ENCODE measurements at regions not wholly inside any gene's neighbourhood (a gene's known extent, or its start where the extent isn't known, plus 50 kb on each side); places are given as distances from the start of the nearest gene placed in this dataset.

DNA sequence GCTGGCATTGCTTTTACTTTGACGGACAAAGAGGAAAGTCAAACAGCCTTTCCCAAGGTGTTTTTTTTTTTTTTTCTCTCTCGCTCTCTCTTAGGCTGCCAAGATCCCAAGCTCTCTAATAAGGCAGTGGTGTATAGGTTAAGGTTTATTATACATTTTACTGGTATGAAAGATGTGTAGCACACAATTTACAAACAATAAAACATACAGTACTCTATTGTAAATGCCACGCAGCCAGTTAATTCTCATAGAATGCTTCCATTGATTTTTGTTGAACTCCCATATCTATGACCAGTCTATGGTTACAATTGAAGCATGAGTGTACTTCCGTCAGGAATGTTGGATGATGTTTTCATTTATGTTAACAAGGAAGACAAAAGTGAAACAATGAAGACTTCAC lies 106.4 kb upstream of the GSC start:
- ChIA-PET CTCF (no interaction called here), POLR2A (no interaction called here)
- Mint-ChIP-seq H3K27me3 (peaks cover 4% of the 10 kb centered on the region), H3K27ac (no peak overlapping the region), H3K9me3 (no peaks in the 10 kb centered on the region), H3K4me3 (no peak overlapping the region), H3K4me1 (no peaks in the 10 kb centered on the region), H3K36me3 (ENCODE audit: low read depth) (no peaks in the 10 kb centered on the region)
- DNase-seq = no peak

- H3K27me3 Mint-ChIP-seq = peaks cover 4% of the 10 kb centered on the region
- H3K36me3 Mint-ChIP-seq (ENCODE audit: low read depth) = no peaks in the 10 kb centered on the region
- CTCF ChIA-PET = no interaction called here
- POLR2A ChIA-PET = no interaction called here
- H3K27ac Mint-ChIP-seq = no peak overlapping the region
- H3K9me3 Mint-ChIP-seq = no peaks in the 10 kb centered on the region
- no peak overlapping the region for H3K4me3 Mint-ChIP-seq
- no peak for DNase-seq
- H3K4me1 Mint-ChIP-seq = no peaks in the 10 kb centered on the region
These were observed 105.3 kb upstream of the GSC start for GRCh38 chr14:94875256-94875655.

DNA sequence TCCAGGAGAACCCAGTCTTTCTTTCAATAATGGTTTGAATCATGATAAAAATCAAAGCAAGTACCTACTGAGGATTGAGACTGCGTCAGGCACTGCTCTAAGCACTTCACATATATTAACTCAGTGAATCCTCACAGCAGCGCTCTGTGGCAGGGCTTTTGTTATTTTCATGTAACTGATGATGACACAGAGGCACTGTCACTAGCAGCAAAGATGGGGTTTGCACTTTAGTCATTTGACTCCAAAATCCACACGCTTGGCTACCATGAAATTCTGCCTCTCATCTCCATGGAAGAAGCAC lies 98.8 kb upstream of the GSC start:
- H3K36me3 Mint-ChIP-seq (ENCODE audit: low read depth) = no peaks in the 10 kb centered on the region
- no peak overlapping the region for H3K4me3 Mint-ChIP-seq
- ChIA-PET CTCF (no interaction called here), POLR2A (no interaction called here)
- H3K9me3 Mint-ChIP-seq = no peaks in the 10 kb centered on the region
- no peaks in the 10 kb centered on the region for H3K4me1 Mint-ChIP-seq
- peaks cover 8% of the 10 kb centered on the region for H3K27me3 Mint-ChIP-seq
- H3K27ac Mint-ChIP-seq = no peak overlapping the region
- no peak for DNase-seq

DNA sequence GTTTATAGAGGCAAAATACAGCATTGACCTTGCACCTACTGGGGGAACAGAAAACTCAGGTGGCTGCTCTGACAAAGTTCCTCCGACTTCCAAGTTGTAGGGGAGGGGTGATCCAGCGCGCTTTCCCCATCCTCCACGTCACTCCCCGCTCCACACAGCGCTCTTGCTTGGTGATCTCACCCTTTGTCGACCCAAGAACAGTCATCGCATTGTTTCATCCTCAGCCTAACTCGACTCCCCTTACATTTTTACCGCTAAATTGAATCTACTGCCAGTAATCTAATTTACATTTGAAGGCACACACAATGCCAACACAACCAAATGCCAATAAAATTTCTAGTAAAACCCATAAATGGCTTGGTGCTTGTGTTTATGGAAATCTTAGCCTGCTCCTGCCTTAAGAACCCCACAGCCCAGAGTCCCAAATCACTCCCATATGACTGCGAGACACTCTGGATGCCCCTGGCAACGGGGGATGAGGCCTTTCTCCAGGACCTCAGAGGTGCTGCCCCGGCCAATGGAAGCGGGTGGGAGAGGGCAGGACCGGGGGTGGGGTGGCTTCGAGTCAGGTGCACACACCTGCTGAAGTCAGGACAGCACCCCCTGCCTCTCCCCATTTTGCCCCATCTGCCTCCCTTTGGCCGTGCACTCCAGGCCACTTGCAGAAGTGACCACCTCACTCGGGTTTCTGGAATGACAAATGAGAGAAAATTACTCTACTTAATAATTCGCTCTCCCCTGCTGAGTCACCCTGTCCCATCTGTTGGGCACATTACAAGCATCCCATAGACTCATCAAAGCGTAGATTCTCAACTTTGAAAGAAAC lies 98.2 kb upstream of the GSC start:
- Mint-ChIP-seq H3K4me1 (no peaks in the 10 kb centered on the region), H3K27ac (no peak overlapping the region), H3K27me3 (peaks cover 8% of the 10 kb centered on the region), H3K36me3 (ENCODE audit: low read depth) (no peaks in the 10 kb centered on the region), H3K9me3 (no peaks in the 10 kb centered on the region), H3K4me3 (no peak overlapping the region)
- CTCF ChIA-PET = no interaction called here
- POLR2A ChIA-PET = no interaction called here
- no peak for DNase-seq

GRCh38 chr14:94867209-94867608 lies 97.3 kb upstream of the GSC start:
- CTCF ChIA-PET = no interaction called here
- Mint-ChIP-seq H3K4me1 (no peaks in the 10 kb centered on the region), H3K27me3 (peaks cover 8% of the 10 kb centered on the region), H3K9me3 (no peaks in the 10 kb centered on the region), H3K27ac (no peak overlapping the region), H3K36me3 (ENCODE audit: low read depth) (no peaks in the 10 kb centered on the region), H3K4me3 (no peak overlapping the region)
- POLR2A ChIA-PET = no interaction called here
- DNase-seq = no peak

GRCh38 chr14:94864387-94865195 lies 94.7 kb upstream of the GSC start:
- no peak for DNase-seq
- H3K27ac Mint-ChIP-seq = no peak overlapping the region
- CTCF ChIA-PET = interaction anchor here (1.1 kb wide), 1 partner anchor 139 kb away, joined by 3 read pairs; no protein-coding TSS in a partner anchor
- peaks cover 9% of the 10 kb centered on the region for H3K27me3 Mint-ChIP-seq
- H3K9me3 Mint-ChIP-seq = no peaks in the 10 kb centered on the region
- POLR2A ChIA-PET = no interaction called here
- no peaks in the 10 kb centered on the region for H3K36me3 Mint-ChIP-seq (ENCODE audit: low read depth)
- no peaks in the 10 kb centered on the region for H3K4me1 Mint-ChIP-seq
- no peak overlapping the region for H3K4me3 Mint-ChIP-seq

DNA sequence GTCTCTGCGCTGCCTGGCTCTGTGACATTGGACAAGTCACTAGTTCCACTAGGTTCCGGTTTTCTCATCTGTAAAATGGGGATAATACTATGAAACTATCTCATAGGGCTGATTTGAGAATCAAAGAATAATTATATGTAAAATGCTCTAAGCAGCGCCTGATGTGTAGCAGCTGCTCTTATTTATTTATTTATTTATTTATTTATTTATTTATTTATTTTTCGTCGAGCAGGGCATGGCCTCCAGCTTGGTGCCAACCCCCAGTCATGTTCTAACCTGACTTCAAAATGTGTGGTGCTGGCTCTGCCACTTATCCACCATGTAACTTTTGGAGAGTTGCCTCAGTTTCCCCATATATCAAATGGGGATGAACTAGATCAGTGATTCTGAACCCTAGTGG lies 93.5 kb upstream of the GSC start:
- H3K36me3 Mint-ChIP-seq (ENCODE audit: low read depth) = no peaks in the 10 kb centered on the region
- H3K4me1 Mint-ChIP-seq = no peaks in the 10 kb centered on the region
- no peaks in the 10 kb centered on the region for H3K9me3 Mint-ChIP-seq
- no peak overlapping the region for H3K27ac Mint-ChIP-seq
- H3K27me3 Mint-ChIP-seq = peaks cover 13% of the 10 kb centered on the region
- POLR2A ChIA-PET = no interaction called here
- H3K4me3 Mint-ChIP-seq = no peak overlapping the region
- DNase-seq = no peak
- CTCF ChIA-PET = interaction anchor here (0.8 kb wide), 1 partner anchor 17 kb away, joined by 3 read pairs; no protein-coding TSS in a partner anchor

- DNase-seq = no peak
- H3K9me3 Mint-ChIP-seq = peaks cover 2% of the 10 kb centered on the region
- H3K27ac Mint-ChIP-seq = no peak overlapping the region
- no peaks in the 10 kb centered on the region for H3K36me3 Mint-ChIP-seq (ENCODE audit: low read depth)
- no peak overlapping the region for H3K4me3 Mint-ChIP-seq
- ChIA-PET CTCF (no interaction called here), POLR2A (no interaction called here)
- H3K4me1 Mint-ChIP-seq = no peaks in the 10 kb centered on the region
- peaks cover 9% of the 10 kb centered on the region for H3K27me3 Mint-ChIP-seq
These were observed 88.0 kb upstream of the GSC start for GRCh38 chr14:94857950-94858349.

DNA sequence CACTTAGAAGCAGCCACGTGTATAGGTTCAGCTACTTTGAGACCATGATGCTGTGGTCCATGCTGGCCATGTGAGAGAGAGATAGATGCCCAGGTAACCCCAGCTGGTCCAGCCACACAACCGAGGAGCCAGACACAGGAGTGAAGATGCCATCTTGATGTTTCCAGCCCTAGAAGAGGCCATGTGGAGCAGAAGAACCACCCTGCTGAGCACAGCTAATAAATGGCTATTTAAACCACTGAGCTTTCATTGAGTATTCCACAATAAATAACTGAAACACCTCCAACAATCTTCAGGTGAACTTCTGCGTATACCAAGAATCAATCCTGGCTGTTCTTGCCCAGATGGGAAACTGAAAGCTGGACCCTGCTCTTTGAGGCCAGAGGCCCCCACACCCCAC lies 84.0 kb upstream of the GSC start:
- peaks cover 2% of the 10 kb centered on the region for H3K9me3 Mint-ChIP-seq
- no peaks in the 10 kb centered on the region for H3K4me1 Mint-ChIP-seq
- H3K27ac Mint-ChIP-seq = no peak overlapping the region
- no peaks in the 10 kb centered on the region for H3K36me3 Mint-ChIP-seq (ENCODE audit: low read depth)
- no peak overlapping the region for H3K4me3 Mint-ChIP-seq
- DNase-seq = no peak
- peaks cover under 1% of the 10 kb centered on the region for H3K27me3 Mint-ChIP-seq
- POLR2A ChIA-PET = no interaction called here
- CTCF ChIA-PET = no interaction called here

DNA sequence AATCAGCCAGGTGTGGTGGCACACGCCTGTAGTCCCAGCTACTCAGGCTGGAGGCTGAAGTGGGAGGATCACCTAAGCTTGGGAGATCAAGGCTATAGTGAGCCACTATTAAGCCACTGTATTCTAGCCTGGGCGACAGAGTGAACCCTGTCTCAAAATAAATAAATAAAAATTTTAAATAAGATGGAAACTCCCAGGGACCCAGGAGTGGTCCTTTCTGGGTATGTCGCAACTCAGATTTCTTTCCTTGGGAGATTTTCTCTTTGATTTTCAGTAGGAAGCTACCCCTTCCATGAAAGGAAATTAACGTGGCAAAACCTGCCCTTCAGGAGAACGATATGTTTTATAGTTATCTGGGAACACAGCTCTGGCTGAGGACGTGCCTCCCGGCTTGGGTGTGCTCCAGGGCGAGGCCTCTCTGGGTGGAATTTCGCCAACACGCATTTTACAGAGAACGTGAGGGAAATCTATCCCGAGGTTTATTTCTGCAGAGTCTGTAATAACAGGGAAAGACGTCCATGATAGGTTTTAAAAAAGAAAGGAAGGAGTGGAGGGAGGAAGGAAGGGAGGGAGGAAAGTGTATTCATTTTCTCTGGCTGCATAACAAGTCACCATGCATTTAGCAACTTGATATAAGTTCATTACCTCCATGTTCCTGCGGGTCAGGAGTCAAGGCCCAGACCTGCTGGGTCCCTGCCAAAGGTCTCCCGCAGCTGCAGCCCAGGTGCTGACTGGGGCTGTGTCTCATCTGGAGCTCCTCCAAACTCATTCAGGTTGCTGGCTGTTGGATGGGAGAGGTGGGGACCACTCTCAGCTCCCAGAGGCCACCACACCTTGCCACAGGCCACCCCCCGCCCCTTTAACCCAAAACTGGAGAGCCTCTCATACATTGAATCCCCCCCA lies 80.6 kb upstream of the GSC start:
- Mint-ChIP-seq H3K36me3 (ENCODE audit: low read depth) (no peaks in the 10 kb centered on the region), H3K4me1 (no peaks in the 10 kb centered on the region), H3K4me3 (no peak overlapping the region), H3K27ac (no peak overlapping the region), H3K9me3 (peaks cover 2% of the 10 kb centered on the region), H3K27me3 (no peaks in the 10 kb centered on the region)
- DNase-seq = no peak
- POLR2A ChIA-PET = no interaction called here
- CTCF ChIA-PET = no interaction called here

DNA sequence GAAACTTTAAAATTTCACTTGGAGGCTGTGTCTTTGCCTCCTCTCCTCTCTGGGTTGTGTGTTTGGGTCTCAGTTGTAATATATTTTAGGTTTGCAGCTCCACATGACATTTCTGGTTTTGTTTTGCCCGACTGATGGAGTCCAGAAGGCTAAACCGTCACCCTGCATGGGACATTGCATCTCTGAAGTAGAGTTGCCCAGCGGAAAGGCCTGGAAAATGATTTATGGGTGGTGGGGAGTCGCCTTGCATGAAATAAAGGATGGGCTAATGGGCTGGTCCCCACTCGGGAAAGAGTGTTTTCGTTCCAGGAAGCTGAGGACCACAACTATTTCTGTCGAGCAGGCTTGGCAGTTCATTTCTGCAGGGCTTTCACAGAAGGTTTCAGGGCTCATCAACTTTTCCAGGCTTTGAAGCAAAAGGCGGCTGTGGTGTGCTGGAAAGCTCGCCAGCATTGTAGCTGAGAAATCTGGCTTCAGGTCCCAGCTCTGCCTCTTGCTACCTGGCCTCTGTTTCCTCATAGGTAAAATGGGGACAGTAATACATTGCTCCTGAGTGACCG lies 74.8 kb upstream of the GSC start:
- no peaks in the 10 kb centered on the region for H3K9me3 Mint-ChIP-seq
- H3K4me1 Mint-ChIP-seq = no peaks in the 10 kb centered on the region
- no peak for DNase-seq
- no peak overlapping the region for H3K27ac Mint-ChIP-seq
- no peaks in the 10 kb centered on the region for H3K36me3 Mint-ChIP-seq (ENCODE audit: low read depth)
- CTCF ChIA-PET = no interaction called here
- no peak overlapping the region for H3K4me3 Mint-ChIP-seq
- H3K27me3 Mint-ChIP-seq = no peaks in the 10 kb centered on the region
- POLR2A ChIA-PET = no interaction called here

GRCh38 chr14:94840467-94840866 lies 70.6 kb upstream of the GSC start:
- no peaks in the 10 kb centered on the region for H3K9me3 Mint-ChIP-seq
- DNase-seq = no peak
- no peaks in the 10 kb centered on the region for H3K36me3 Mint-ChIP-seq (ENCODE audit: low read depth)
- H3K27me3 Mint-ChIP-seq = peaks cover 6% of the 10 kb centered on the region
- no peaks in the 10 kb centered on the region for H3K4me1 Mint-ChIP-seq
- H3K4me3 Mint-ChIP-seq = no peak overlapping the region
- ChIA-PET CTCF (no interaction called here), POLR2A (no interaction called here)
- H3K27ac Mint-ChIP-seq = no peak overlapping the region

DNA sequence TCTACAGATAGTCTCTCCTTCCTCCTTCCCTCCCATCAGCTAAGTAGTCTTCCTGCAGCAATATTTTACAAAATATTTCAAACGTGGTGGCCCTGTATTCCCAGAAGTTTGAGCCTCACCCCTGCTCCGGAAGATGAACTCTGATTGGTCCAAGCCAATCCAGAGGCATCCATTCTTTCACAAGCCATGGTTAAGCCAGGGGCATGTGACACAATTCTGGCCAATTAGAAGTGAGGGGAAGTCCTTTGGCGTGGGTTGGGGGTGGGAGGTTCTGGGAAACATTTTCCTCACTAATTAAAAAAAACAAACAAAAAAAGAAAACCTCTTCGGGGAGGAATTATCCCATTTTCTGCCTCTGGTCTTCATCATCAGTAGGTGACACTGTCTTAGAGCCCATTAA lies 69.4 kb upstream of the GSC start:
- ChIA-PET CTCF (interaction anchor here (0.7 kb wide), 1 partner anchor 623 kb away, joined by 3 read pairs; no protein-coding TSS in a partner anchor), POLR2A (no interaction called here)
- Mint-ChIP-seq H3K4me3 (no peak overlapping the region), H3K36me3 (ENCODE audit: low read depth) (no peaks in the 10 kb centered on the region), H3K9me3 (no peaks in the 10 kb centered on the region), H3K27ac (no peak overlapping the region), H3K4me1 (no peaks in the 10 kb centered on the region), H3K27me3 (peaks cover 6% of the 10 kb centered on the region)
- no peak for DNase-seq
